Caco-2 (cell line): ENCODE measurements at regions not wholly inside any gene's neighbourhood (a gene's known extent, or its start where the extent isn't known, plus 50 kb on each side); places are given as distances from the start of the nearest gene placed in this dataset.
"Not testable (repeated sequence)": the region's sequence is repeated elsewhere in the genome, so short reads cannot be mapped to it uniquely, and the experiment has no call there.

Experiments used
- BruUV-seq: library from RNA; stranded (reverse); fragments of 400-500 nt; replicated peaks from 2 replicates; lab custom pipeline; 2021; lab: Mats Ljungman, UMichigan
- CTCF ChIA-PET: fragments of 300-600 bp; sonication (Branson Sonifier 250); formaldehyde crosslinking; loops from one replicate; lab custom pipeline; 2022; ENCODE audit warnings: antibody characterized with exemption; lab: Charles Lee
- POLR2A ChIA-PET: fragments of 300-600 bp; sonication (Branson Sonifier 250); formaldehyde crosslinking; loops from one replicate; lab custom pipeline; 2022; ENCODE audit warnings: antibody characterized with exemption; lab: Charles Lee
- DNase-seq, 2 experiments: peaks; one replicate each; pipeline versions ENCODE4 v3.0.0 to v3.0.0-alpha.2; 2020 to 2022
- H3K27me3 ChIP-seq: replicated peaks from 2 replicates; pipeline ENCODE4 v1.6.0; 2011; ENCODE audit warnings: low read length; ENCODE audit not compliant: control insufficient read depth, insufficient read depth
- H3K36me3 ChIP-seq: 2 replicates; pipeline ENCODE4 v1.5.1; 2011; ENCODE audit warnings: low read length; ENCODE audit not compliant: control insufficient read depth, insufficient read depth
- H3K4me1 ChIP-seq: fragments of 250-450 bp; sonication (Bioruptor Pico); 2 replicates; pipeline ENCODE4 v1.5.1; 2020; ENCODE audit warnings: mild to moderate bottlenecking
- H3K4me3 ChIP-seq: 2 replicates; pipeline ENCODE4 v1.5.1; 2011; ENCODE audit warnings: low read depth, mild to moderate bottlenecking, control low read depth, low read length
- H3K9me3 ChIP-seq: fragments of 250-450 bp; sonication (Bioruptor Pico); 2 replicates; pipeline ENCODE4 v1.5.1; 2020; ENCODE audit warnings: mild to moderate bottlenecking, moderate library complexity
- H3K27ac Mint-ChIP-seq: one replicate; pipeline ENCODE4 v1.8.0; 2022; ENCODE audit warnings: mixed read lengths; ENCODE audit not compliant: unreplicated experiment
- H3K27me3 Mint-ChIP-seq: one replicate; pipeline ENCODE4 v1.8.0; 2022; ENCODE audit warnings: mixed read lengths; ENCODE audit not compliant: insufficient read depth, unreplicated experiment
- H3K36me3 Mint-ChIP-seq: one replicate; pipeline ENCODE4 v1.8.0; 2022; ENCODE audit warnings: mild to moderate bottlenecking, mixed read lengths; ENCODE audit not compliant: insufficient read depth, unreplicated experiment
- H3K4me1 Mint-ChIP-seq: one replicate; pipeline ENCODE4 v1.8.0; 2022; ENCODE audit warnings: low read depth, mixed read lengths; ENCODE audit not compliant: unreplicated experiment
- H3K4me3 Mint-ChIP-seq: one replicate; pipeline ENCODE4 v1.8.0; 2022; ENCODE audit warnings: mild to moderate bottlenecking, moderate library complexity, mixed read lengths; ENCODE audit not compliant: unreplicated experiment
- H3K9me3 Mint-ChIP-seq: one replicate; pipeline ENCODE4 v1.8.0; 2022; ENCODE audit warnings: mixed read lengths; ENCODE audit not compliant: unreplicated experiment
- intact Hi-C: fragments of 100-400 bp; cut with micrococcal nuclease; formaldehyde crosslinking; loops from one replicate; pipeline ENCODE4 v1.10.0; 2022; ENCODE audit not compliant: unreplicated experiment

DNA sequence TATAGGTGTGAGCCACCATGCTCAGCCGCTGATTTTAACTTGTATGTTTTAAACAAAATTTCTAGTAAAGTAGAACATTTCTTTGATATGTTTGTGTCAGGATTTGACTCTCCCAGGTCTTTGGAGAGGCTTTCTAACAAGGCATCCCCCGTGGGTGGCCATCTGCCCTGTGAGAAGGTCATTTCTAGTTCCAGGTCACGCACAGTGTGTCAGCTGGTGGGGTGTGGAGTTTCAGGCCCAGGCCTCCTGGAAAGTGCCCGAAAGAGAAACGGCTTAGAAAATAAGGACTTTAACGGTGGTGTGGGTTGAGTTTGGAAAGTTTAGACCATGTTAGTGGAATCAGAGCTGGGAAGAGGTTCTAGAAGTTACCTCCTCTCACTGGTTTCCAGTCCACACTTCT lies 61.0 kb downstream of the SPDYE17 start:
- POLR2A ChIA-PET, H3K4me3 ChIP-seq, H3K9me3 ChIP-seq, BruUV-seq, H3K36me3 ChIP-seq, H3K27me3 ChIP-seq, H3K27ac Mint-ChIP-seq, H3K27me3 Mint-ChIP-seq, H3K4me3 Mint-ChIP-seq, H3K4me1 Mint-ChIP-seq, intact Hi-C loops, CTCF ChIA-PET, H3K9me3 Mint-ChIP-seq, DNase-seq, H3K4me1 ChIP-seq: not testable (repeated sequence)
- peaks cover 10% of the 10 kb centered on the region for H3K36me3 Mint-ChIP-seq

DNA sequence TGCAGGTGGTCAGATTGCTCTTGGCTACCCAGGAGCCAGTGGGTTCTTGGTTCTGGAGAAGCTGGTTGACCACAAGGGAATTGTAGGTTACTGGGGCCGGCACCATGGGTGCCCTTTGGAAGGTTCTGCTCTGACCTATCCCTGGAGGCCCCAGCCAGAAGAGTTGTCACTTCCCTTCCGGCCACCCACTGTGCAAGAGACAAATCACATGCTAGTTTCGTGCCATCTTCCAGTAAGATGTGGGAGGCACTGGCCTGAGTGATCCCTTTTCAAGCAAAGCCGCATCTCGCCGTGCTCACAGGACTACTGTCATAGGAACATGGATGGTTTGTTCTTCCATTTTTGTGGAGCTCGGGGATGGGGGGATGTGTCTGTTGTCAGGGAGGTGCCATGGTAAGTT lies 62.3 kb downstream of the SPDYE17 start:
- H3K4me3 Mint-ChIP-seq, H3K27me3 Mint-ChIP-seq, H3K27ac Mint-ChIP-seq, H3K27me3 ChIP-seq, CTCF ChIA-PET, H3K36me3 ChIP-seq, H3K4me3 ChIP-seq, H3K9me3 Mint-ChIP-seq, BruUV-seq, H3K9me3 ChIP-seq, H3K4me1 Mint-ChIP-seq, intact Hi-C loops, DNase-seq, H3K4me1 ChIP-seq, POLR2A ChIA-PET: not testable (repeated sequence)
- peaks cover 10% of the 10 kb centered on the region for H3K36me3 Mint-ChIP-seq

DNA sequence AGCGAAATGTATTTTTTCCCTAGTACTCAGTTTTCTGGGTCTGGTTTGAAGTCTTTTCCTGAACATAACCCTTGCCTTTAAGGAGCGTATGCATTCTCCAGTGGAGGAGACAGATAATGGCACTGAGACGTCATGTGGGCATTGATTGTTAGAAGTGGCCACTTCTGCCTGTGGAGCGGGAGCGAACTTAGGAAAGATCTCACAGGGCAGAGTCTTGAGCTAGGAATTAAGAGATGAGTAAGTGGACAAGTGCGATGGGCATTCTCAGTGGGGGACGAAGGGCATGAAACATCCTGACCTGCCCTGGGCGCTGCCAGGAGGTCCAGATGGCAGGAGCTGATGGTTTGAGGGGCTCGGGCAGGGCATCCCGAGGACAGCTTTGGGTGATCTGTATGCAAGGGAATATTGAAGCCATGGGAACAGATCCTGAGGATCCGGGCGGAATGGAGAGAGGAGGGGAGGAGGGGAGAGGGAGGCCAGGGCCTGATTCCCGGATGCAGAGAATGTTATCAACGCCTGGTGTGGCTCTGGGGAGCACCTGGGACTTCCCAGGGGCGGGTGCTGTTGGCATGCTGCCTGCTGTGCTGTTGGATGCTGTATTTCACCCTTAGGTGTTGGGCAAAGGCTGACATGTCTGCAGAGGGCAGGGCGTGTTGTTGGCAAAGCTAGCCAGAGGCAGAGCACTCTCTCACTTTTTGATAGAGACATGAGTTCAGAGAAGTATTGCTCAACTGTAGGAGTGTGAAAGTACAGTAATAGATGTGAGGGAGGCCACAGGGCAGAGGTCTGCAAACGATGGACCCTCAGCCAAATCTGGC lies 66.2 kb downstream of the SPDYE17 start:
- POLR2A ChIA-PET, DNase-seq, CTCF ChIA-PET: not testable (repeated sequence)

DNA sequence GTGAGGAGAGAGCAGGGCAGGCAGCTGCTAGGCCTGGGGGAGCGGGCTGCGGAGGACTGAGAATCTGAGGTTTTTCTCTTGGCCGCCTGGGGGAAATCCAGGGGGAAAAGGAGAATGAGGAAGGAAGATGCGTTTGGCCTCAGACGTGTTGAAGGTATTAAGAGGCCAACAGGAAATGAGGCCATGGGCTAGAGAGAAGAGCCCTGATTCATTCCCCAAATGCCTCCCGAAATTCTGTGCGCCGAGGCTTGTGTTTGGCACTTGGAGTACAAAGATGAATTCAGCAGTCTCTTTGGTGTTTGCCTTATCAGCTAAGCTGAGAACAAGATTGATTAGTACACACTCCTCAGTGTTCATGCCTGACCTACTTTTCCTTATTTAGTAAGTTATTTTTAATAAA lies 68.1 kb downstream of the SPDYE17 start:
- BruUV-seq = not testable (repeated sequence)

More for the DNA sequence above, 66.2 kb downstream of the SPDYE17 start:
- BruUV-seq, H3K27me3 ChIP-seq, H3K9me3 ChIP-seq, H3K36me3 Mint-ChIP-seq, H3K36me3 ChIP-seq, intact Hi-C loops, H3K4me3 ChIP-seq, H3K4me3 Mint-ChIP-seq, H3K27ac Mint-ChIP-seq, H3K27me3 Mint-ChIP-seq, H3K4me1 ChIP-seq, H3K4me1 Mint-ChIP-seq, H3K9me3 Mint-ChIP-seq: not testable (repeated sequence)

DNA sequence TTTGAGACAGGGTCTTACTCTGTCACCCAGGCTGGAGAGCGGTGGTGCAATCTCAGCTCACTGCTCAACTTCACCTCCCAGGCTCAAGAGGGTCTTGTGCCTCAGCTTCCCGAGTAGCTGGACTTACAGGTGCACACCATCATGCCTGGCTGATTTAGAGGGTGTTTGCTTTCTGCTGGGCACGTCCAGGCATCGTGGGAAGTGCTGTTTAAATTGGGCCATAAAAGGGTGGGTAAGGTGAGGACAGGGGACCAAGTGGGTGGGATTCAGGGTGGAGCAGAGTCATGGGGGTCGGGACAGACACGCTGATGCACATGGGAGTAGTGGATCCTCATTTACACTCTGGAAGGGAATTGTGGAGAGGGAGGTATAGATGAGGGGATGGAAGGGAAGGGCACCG lies 69.1 kb downstream of the SPDYE17 start:
- intact Hi-C loops, H3K4me3 ChIP-seq, H3K36me3 Mint-ChIP-seq, POLR2A ChIA-PET, H3K4me3 Mint-ChIP-seq, BruUV-seq, H3K4me1 ChIP-seq, H3K9me3 ChIP-seq, H3K27me3 ChIP-seq, DNase-seq, H3K4me1 Mint-ChIP-seq, H3K36me3 ChIP-seq, CTCF ChIA-PET, H3K9me3 Mint-ChIP-seq, H3K27ac Mint-ChIP-seq, H3K27me3 Mint-ChIP-seq: not testable (repeated sequence)

More for the DNA sequence above, 68.1 kb downstream of the SPDYE17 start:
- H3K27me3 ChIP-seq, POLR2A ChIA-PET, H3K36me3 Mint-ChIP-seq, H3K4me3 ChIP-seq, H3K4me3 Mint-ChIP-seq, H3K4me1 ChIP-seq, CTCF ChIA-PET, H3K36me3 ChIP-seq, intact Hi-C loops, H3K27me3 Mint-ChIP-seq, H3K4me1 Mint-ChIP-seq, H3K27ac Mint-ChIP-seq, H3K9me3 Mint-ChIP-seq, H3K9me3 ChIP-seq, DNase-seq: not testable (repeated sequence)

DNA sequence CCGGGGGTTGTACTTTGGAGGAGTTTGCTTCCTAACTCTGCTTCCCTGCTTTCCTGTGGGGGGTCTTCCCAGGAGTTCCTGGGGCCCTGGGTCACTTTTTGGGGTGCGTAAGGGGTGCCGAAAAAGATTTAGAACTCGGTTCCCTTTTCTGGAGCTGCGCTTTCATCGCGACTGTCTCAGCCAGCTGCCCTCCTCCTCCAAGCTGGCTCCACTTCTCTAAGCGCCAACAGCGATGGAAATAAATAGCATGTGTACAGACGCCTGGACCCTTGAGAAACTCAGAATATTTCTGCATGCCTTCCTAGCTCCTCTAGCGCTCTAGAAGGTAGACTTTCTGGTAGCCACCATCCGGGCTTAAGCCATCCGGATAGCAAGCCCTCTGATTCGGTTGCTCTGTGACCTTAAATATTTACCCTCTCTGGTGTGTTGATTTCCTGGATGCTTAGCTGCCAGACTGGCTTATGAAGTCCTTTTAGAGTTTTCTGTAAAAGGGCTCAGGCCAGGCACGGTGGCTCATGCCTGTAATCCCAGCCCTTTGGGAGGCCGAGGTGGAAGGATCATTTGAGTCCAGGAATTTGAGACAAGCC lies 71.7 kb downstream of the SPDYE17 start:
- H3K36me3 Mint-ChIP-seq, CTCF ChIA-PET: not testable (repeated sequence)

More for the DNA sequence above, 71.7 kb downstream of the SPDYE17 start:
- H3K4me3 ChIP-seq, H3K27me3 ChIP-seq, H3K27me3 Mint-ChIP-seq, H3K4me3 Mint-ChIP-seq, H3K9me3 ChIP-seq, H3K4me1 ChIP-seq, DNase-seq, H3K27ac Mint-ChIP-seq, intact Hi-C loops, H3K4me1 Mint-ChIP-seq, H3K36me3 ChIP-seq, BruUV-seq, POLR2A ChIA-PET, H3K9me3 Mint-ChIP-seq: not testable (repeated sequence)
